ENCODE measurements at regions not wholly inside any gene's neighbourhood (a gene's known extent, or its start where the extent isn't known, plus 50 kb on each side); places are given as distances from the start of the nearest gene placed in this dataset.

DNA sequence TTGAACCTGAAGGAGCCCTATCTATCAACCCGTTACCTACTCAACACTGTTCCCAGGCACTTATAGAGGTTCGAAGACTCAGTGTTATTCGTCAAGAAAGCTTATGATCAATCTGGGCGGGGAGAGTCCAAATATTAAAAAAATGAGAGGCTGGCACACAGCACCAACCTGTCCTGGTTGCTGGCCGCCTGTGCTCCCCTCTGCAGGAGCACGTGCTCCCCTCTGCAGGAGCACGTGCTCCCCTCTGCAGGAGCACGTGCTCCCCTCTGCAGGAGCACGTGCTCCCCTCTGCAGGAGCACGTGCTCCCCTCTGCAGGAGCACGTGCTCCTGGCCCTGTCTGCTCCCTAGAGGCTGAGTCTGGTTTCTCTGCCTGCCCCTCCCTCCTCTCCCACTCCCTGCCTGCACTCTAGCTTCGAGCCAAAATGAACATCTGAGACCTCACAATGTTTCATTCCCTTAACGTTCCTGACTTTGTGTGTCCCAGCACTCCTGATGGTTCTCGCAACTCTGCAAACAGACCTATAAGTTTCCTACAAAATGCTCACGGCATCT, 614.0 kb upstream of the ID2 start (continued):
- peak; percentile 81 for TF ChIP-seq MGA (IDR thresholded peaks at IDR 0.05)
- TF ChIP-seq ZNF584 (CRISPR knock-in tag; IDR thresholded peaks at IDR 0.05; ENCODE audit: low read depth), result no peak
- TF ChIP-seq PCBP1 (IDR thresholded peaks at IDR 0.05; ENCODE audit: low read depth, low read length, poor library complexity, severe bottlenecking), result no peak
- TF ChIP-seq L3MBTL2 (IDR thresholded peaks at IDR 0.05), result peak; percentile 83
- TF ChIP-seq MAX (CRISPR knock-in tag; IDR thresholded peaks at IDR 0.05), result peak; percentile 49; the same call in 1 of the 2 replicates
- TF ChIP-seq BHLHE40 (IDR thresholded peaks at IDR 0.05; ENCODE audit: low read length), result peak; percentile 38; the same call in 1 of the 2 replicates

Measured in K562 (cell line).